ENCODE measurements at regions not wholly inside any gene's neighbourhood (a gene's known extent, or its start where the extent isn't known, plus 50 kb on each side); places are given as distances from the start of the nearest gene placed in this dataset.

- TF ChIP-seq CTCF (IDR thresholded peaks at IDR 0.05): no peak
- no peak for TF ChIP-seq ZFX (IDR thresholded peaks at IDR 0.05; ENCODE audit: borderline replicate concordance)
These were observed 136.2 kb downstream of the CPZ start for GRCh38 chr4:8728536-8729407.
